WTC11 (cell line): ENCODE measurements at regions not wholly inside any gene's neighbourhood (a gene's known extent, or its start where the extent isn't known, plus 50 kb on each side); places are given as distances from the start of the nearest gene placed in this dataset.

Experiments used
- ATAC-seq: fragments of 200-7000 bp; cut with Tn5 transposase; 2 replicates; pipeline ENCODE4 v1.10.0; 2021; ENCODE audit warnings: mild to moderate bottlenecking, moderate library complexity
- CTCF ChIA-PET: fragments of 300-600 bp; sonication (Branson Sonifier 250); formaldehyde crosslinking; loops from one replicate; lab custom pipeline; 2021; ENCODE audit warnings: antibody characterized with exemption; lab: Charles Lee
- POLR2A ChIA-PET: fragments of 350-600 bp; sonication (Branson Sonifier 250); formaldehyde crosslinking; loops from one replicate; lab custom pipeline; 2021; ENCODE audit warnings: antibody characterized with exemption; lab: Charles Lee
- DNase-seq: peaks from one replicate; pipeline ENCODE4 v3.0.0; 2021; ENCODE audit warnings: low spot score
- H3K27ac Mint-ChIP-seq: 2 replicates; pipeline ENCODE4 v1.8.0; 2021; ENCODE audit warnings: mixed read lengths
- H3K27me3 Mint-ChIP-seq: 2 replicates; pipeline ENCODE4 v1.8.0; 2021; ENCODE audit warnings: low read depth, mild to moderate bottlenecking, moderate library complexity, mixed read lengths
- H3K36me3 Mint-ChIP-seq: 2 replicates; pipeline ENCODE4 v1.8.0; 2021; ENCODE audit warnings: mixed read lengths
- H3K4me1 Mint-ChIP-seq: 2 replicates; pipeline ENCODE4 v1.8.0; 2022; ENCODE audit warnings: mixed read lengths
- H3K4me3 Mint-ChIP-seq: 2 replicates; pipeline ENCODE4 v1.8.0; 2021; ENCODE audit warnings: mild to moderate bottlenecking, moderate library complexity, mixed read lengths
- H3K9me3 Mint-ChIP-seq: 2 replicates; pipeline ENCODE4 v1.8.0; 2021; ENCODE audit warnings: mixed read lengths
- ATF3 ChIP-seq: sonication (generic); formaldehyde crosslinking; conservative IDR thresholded peaks from 2 replicates; pipeline ENCODE4 v1.8.1; 2022; ENCODE audit warnings: mild to moderate bottlenecking, missing genetic modification reagents
- ATF6 ChIP-seq: sonication (generic); formaldehyde crosslinking; IDR thresholded peaks from 2 replicates; pipeline ENCODE4 v1.8.1; 2023; ENCODE audit warnings: mild to moderate bottlenecking, missing genetic modification reagents
- CBFB ChIP-seq: sonication (generic); formaldehyde crosslinking; IDR thresholded peaks from 2 replicates; pipeline ENCODE4 v1.8.1; 2022; ENCODE audit warnings: mild to moderate bottlenecking, low read depth, missing genetic modification reagents
- CREB1 ChIP-seq: sonication (generic); formaldehyde crosslinking; IDR thresholded peaks from 2 replicates; pipeline ENCODE4 v1.8.0; 2023; ENCODE audit warnings: mild to moderate bottlenecking, missing genetic modification reagents
- CTCF ChIP-seq: fragments of 200-600 bp; IDR thresholded peaks from 2 replicates; pipeline ENCODE4 v1.8.0; 2022; ENCODE audit warnings: antibody characterized with exemption
- E2F1 ChIP-seq: sonication (generic); formaldehyde crosslinking; IDR thresholded peaks from 2 replicates; pipeline ENCODE4 v1.8.0; 2022; ENCODE audit warnings: mild to moderate bottlenecking, missing genetic modification reagents
- E2F4 ChIP-seq: sonication (generic); formaldehyde crosslinking; IDR thresholded peaks from 2 replicates; pipeline ENCODE4 v1.8.1; 2022; ENCODE audit warnings: low read depth, mild to moderate bottlenecking, moderate library complexity, missing genetic modification reagents, borderline replicate concordance
- E2F5 ChIP-seq: sonication (generic); formaldehyde crosslinking; IDR thresholded peaks from 2 replicates; pipeline ENCODE4 v1.8.1; 2022; ENCODE audit warnings: mild to moderate bottlenecking, moderate library complexity, missing genetic modification reagents
- HMGA2 ChIP-seq: fragments of 250-450 bp; sonication (Bioruptor Pico); IDR thresholded peaks from 2 replicates; pipeline ENCODE4 v1.4.0; 2021; ENCODE audit warnings: mild to moderate bottlenecking, moderate library complexity
- HMGXB4 ChIP-seq: sonication (generic); formaldehyde crosslinking; IDR thresholded peaks from 2 replicates; pipeline ENCODE4 v1.8.1; 2023; ENCODE audit warnings: mild to moderate bottlenecking, moderate library complexity, missing genetic modification reagents
- JUN ChIP-seq: sonication (generic); formaldehyde crosslinking; IDR thresholded peaks from 2 replicates; pipeline ENCODE4 v1.8.0; 2023; ENCODE audit warnings: mild to moderate bottlenecking, missing genetic modification reagents
- MAX ChIP-seq: sonication (generic); formaldehyde crosslinking; IDR thresholded peaks from 2 replicates; pipeline ENCODE4 v1.8.0; 2022; ENCODE audit warnings: mild to moderate bottlenecking, missing genetic modification reagents
- NR1H2 ChIP-seq: sonication (generic); formaldehyde crosslinking; IDR thresholded peaks from 2 replicates; pipeline ENCODE4 v1.9.0; 2021; ENCODE audit warnings: mild to moderate bottlenecking, moderate library complexity, missing genetic modification reagents
- SMAD3 ChIP-seq: sonication (generic); formaldehyde crosslinking; IDR thresholded peaks from 2 replicates; pipeline ENCODE4 v1.8.0; 2022; ENCODE audit warnings: missing genetic modification reagents, mild to moderate bottlenecking, borderline replicate concordance
- TEAD4 ChIP-seq: sonication (generic); formaldehyde crosslinking; IDR thresholded peaks from 2 replicates; pipeline ENCODE4 v1.8.0; 2022; ENCODE audit warnings: mild to moderate bottlenecking, missing genetic modification reagents
- ZNF317 ChIP-seq: sonication (generic); formaldehyde crosslinking; IDR thresholded peaks from 2 replicates; pipeline ENCODE4 v1.8.1; 2023; ENCODE audit warnings: low read depth, mild to moderate bottlenecking, moderate library complexity, missing genetic modification reagents, borderline replicate concordance
- ZNF423 ChIP-seq: fragments of 250-450 bp; sonication (Bioruptor Pico); IDR thresholded peaks from 2 replicates; pipeline ENCODE4 v2.1.2; 2022; ENCODE audit warnings: mild to moderate bottlenecking, moderate library complexity
- ZNF425 ChIP-seq: fragments of 250-450 bp; sonication (Bioruptor Pico); conservative IDR thresholded peaks from 2 replicates; pipeline ENCODE4 v1.9.0; 2021; ENCODE audit warnings: mild to moderate bottlenecking
- ZNF512 ChIP-seq: sonication (generic); formaldehyde crosslinking; IDR thresholded peaks from 2 replicates; pipeline ENCODE4 v1.8.1; 2022; ENCODE audit warnings: missing genetic modification reagents, borderline replicate concordance

GRCh38 chr20:9912290-9912689, 73.4 kb upstream of the PAK5 start:
- Mint-ChIP-seq H3K36me3 (no peaks in the 10 kb centered on the region), H3K27me3 (no peaks in the 10 kb centered on the region; the same call in none of the 2 replicates), H3K4me1 (no peaks in the 10 kb centered on the region), H3K27ac (no peak overlapping the region), H3K4me3 (no peak overlapping the region), H3K9me3 (no peaks in the 10 kb centered on the region)
- ChIA-PET POLR2A (no interaction called here), CTCF (interaction anchor here (0.9 to 3.8 kb wide), 4 partner anchors 8 to 295 kb away, joined by 3 to 20 read pairs (median 11); no protein-coding TSS in a partner anchor)
- ATAC-seq (no peak), DNase-seq (no peak)
- no peak for TF ChIP-seq CBFB (CRISPR knock-in tag)
- no peak for TF ChIP-seq SMAD3
- no peak for TF ChIP-seq E2F1 (CRISPR knock-in tag)
- no peak for TF ChIP-seq CREB1 (CRISPR knock-in tag)
- TF ChIP-seq E2F4 (CRISPR knock-in tag), result no peak
- no peak for TF ChIP-seq HMGXB4 (CRISPR knock-in tag)
- no peak for TF ChIP-seq E2F5
- TF ChIP-seq TEAD4 (CRISPR knock-in tag), result no peak
- no peak for TF ChIP-seq ZNF425 (CRISPR knock-in tag)
- TF ChIP-seq ZNF423 (CRISPR knock-in tag), result no peak
- no peak for TF ChIP-seq ZNF317 (CRISPR knock-in tag)
- no peak for TF ChIP-seq CTCF

- POLR2A ChIA-PET, result no interaction called here
- DNase-seq (no peak), ATAC-seq (no peak)
- CTCF ChIA-PET, result interaction anchor here (1.1 to 3.8 kb wide), 3 partner anchors 8 to 294 kb away, joined by 4 to 20 read pairs (median 18); no protein-coding TSS in a partner anchor
- no peaks in the 10 kb centered on the region; the same call in none of the 2 replicates for H3K27me3 Mint-ChIP-seq
- H3K9me3 Mint-ChIP-seq, result no peaks in the 10 kb centered on the region
- H3K36me3 Mint-ChIP-seq, result no peaks in the 10 kb centered on the region
- no peak overlapping the region for H3K4me3 Mint-ChIP-seq
- no peak overlapping the region for H3K27ac Mint-ChIP-seq
- H3K4me1 Mint-ChIP-seq, result no peaks in the 10 kb centered on the region
- no peak for TF ChIP-seq ZNF512 (CRISPR knock-in tag)
- no peak for TF ChIP-seq MAX
- no peak for TF ChIP-seq JUN (CRISPR knock-in tag)
- TF ChIP-seq NR1H2 (CRISPR knock-in tag), result no peak
- no peak for TF ChIP-seq HMGA2
- no peak for TF ChIP-seq ATF6 (CRISPR knock-in tag)
- no peak for TF ChIP-seq ATF3 (CRISPR knock-in tag)
These were observed 72.6 kb upstream of the PAK5 start for GRCh38 chr20:9911519-9911918.
